ENCODE measurements at regions not wholly inside any gene's neighbourhood (a gene's known extent, or its start where the extent isn't known, plus 50 kb on each side); places are given as distances from the start of the nearest gene placed in this dataset.

- Mint-ChIP-seq H3K9me3 (ENCODE audit: unreplicated experiment) (no peaks in the 10 kb centered on the region), H3K4me1 (ENCODE audit: unreplicated experiment) (no peaks in the 10 kb centered on the region), H3K36me3 (ENCODE audit: low read depth, unreplicated experiment) (peaks cover 3% of the 10 kb centered on the region), H3K4me3 (ENCODE audit: unreplicated experiment) (no peak overlapping the region), H3K27ac (ENCODE audit: unreplicated experiment) (no peak overlapping the region), H3K27me3 (ENCODE audit: unreplicated experiment) (peaks cover 8% of the 10 kb centered on the region)
- no peak for DNase-seq (ENCODE audit: low spot score)
- TF ChIP-seq CTCF (IDR thresholded peaks at IDR 0.05; ENCODE audit: unreplicated experiment): no peak
Observed at GRCh38 chr19:28208745-28209144, 1004.2 kb downstream of the UQCRFS1 start.

DNA sequence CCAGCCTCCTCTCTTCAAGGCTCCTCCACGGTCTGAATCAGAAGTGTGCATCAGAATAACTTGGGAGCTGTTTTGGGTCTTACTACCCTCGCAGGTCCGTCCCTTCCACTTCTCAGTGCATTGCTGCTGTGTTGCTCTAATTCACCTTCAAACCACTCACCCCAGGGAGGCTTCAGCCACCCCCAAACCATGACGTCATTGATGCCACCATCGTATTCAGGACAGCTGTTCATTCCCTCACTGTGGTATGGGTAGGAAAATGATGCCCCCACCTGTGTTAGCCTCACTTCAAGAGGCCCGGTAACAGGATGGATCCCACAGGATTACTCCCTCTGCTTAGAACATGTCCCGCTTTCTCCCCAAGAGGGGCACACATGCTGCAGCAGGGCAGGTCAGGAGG, 1005.7 kb downstream of the UQCRFS1 start:
- H3K9me3 Mint-ChIP-seq (ENCODE audit: unreplicated experiment): no peaks in the 10 kb centered on the region
- H3K4me1 Mint-ChIP-seq (ENCODE audit: unreplicated experiment): no peaks in the 10 kb centered on the region
- peaks cover 8% of the 10 kb centered on the region for H3K27me3 Mint-ChIP-seq (ENCODE audit: unreplicated experiment)
- peaks cover 3% of the 10 kb centered on the region for H3K36me3 Mint-ChIP-seq (ENCODE audit: low read depth, unreplicated experiment)
- no peak for DNase-seq (ENCODE audit: low spot score)
- TF ChIP-seq CTCF (IDR thresholded peaks at IDR 0.05; ENCODE audit: unreplicated experiment): no peak
- no peak overlapping the region for H3K4me3 Mint-ChIP-seq (ENCODE audit: unreplicated experiment)
- H3K27ac Mint-ChIP-seq (ENCODE audit: unreplicated experiment): no peak overlapping the region

DNA sequence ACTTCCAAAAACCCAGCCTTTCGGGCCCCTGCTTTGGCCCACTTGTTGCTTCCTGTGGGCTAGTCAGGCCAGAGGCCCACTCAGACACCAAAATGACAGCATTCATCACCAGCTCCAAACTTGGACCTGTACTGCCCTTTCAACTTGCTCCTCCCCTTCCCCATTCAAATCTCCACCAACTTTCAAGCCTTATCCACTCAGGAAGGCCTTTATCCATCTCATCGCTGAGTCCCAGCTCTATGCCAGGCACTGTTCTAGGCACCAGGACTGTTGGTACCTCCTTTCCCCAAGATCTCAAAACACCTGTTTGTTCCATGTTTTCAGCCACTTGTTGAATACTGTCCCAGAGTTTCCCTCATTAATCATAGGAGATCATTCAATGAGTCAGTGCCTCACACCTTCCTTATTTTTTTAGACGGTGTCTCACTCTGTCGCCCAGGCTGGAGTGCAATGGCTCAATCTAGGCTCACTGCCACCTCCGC, 1011.4 kb downstream of the UQCRFS1 start:
- no peaks in the 10 kb centered on the region for H3K36me3 Mint-ChIP-seq (ENCODE audit: low read depth, unreplicated experiment)
- H3K27ac Mint-ChIP-seq (ENCODE audit: unreplicated experiment): no peak overlapping the region
- no peaks in the 10 kb centered on the region for H3K9me3 Mint-ChIP-seq (ENCODE audit: unreplicated experiment)
- no peaks in the 10 kb centered on the region for H3K4me1 Mint-ChIP-seq (ENCODE audit: unreplicated experiment)
- peaks cover 3% of the 10 kb centered on the region for H3K27me3 Mint-ChIP-seq (ENCODE audit: unreplicated experiment)
- no peak overlapping the region for H3K4me3 Mint-ChIP-seq (ENCODE audit: unreplicated experiment)
- no peak for DNase-seq (ENCODE audit: low spot score)
- TF ChIP-seq CTCF (IDR thresholded peaks at IDR 0.05; ENCODE audit: unreplicated experiment): no peak

GRCh38 chr19:28199323-28199722, 1013.6 kb downstream of the UQCRFS1 start:
- DNase-seq (ENCODE audit: low spot score): no peak
- TF ChIP-seq CTCF (IDR thresholded peaks at IDR 0.05; ENCODE audit: unreplicated experiment): no peak
- no peaks in the 10 kb centered on the region for H3K4me1 Mint-ChIP-seq (ENCODE audit: unreplicated experiment)
- H3K27me3 Mint-ChIP-seq (ENCODE audit: unreplicated experiment): no peaks in the 10 kb centered on the region
- no peaks in the 10 kb centered on the region for H3K36me3 Mint-ChIP-seq (ENCODE audit: low read depth, unreplicated experiment)
- H3K4me3 Mint-ChIP-seq (ENCODE audit: unreplicated experiment): no peak overlapping the region
- H3K9me3 Mint-ChIP-seq (ENCODE audit: unreplicated experiment): no peaks in the 10 kb centered on the region
- no peak overlapping the region for H3K27ac Mint-ChIP-seq (ENCODE audit: unreplicated experiment)

DNA sequence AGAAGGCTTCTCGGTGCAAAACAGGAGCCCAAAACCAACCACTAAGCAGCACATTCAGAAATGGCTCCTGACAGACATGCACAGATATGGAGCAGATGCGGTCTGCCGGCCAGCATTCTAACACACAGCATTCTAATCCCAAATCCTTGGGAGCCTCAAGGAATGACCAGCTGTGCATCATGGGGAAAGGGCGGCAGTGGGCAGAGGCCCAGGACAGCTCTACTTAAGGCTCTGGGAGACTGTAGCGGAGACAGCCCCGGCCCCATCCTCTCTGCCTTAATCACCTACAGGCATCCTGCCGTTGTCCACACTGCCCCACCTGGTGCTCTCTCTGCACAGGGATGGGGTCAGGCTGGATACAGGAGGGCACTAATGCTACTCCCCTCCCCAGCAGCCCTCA, 1016.0 kb downstream of the UQCRFS1 start:
- Mint-ChIP-seq H3K4me3 (ENCODE audit: unreplicated experiment) (no peak overlapping the region), H3K36me3 (ENCODE audit: low read depth, unreplicated experiment) (no peaks in the 10 kb centered on the region), H3K27ac (ENCODE audit: unreplicated experiment) (no peak overlapping the region), H3K27me3 (ENCODE audit: unreplicated experiment) (no peaks in the 10 kb centered on the region), H3K9me3 (ENCODE audit: unreplicated experiment) (no peaks in the 10 kb centered on the region), H3K4me1 (ENCODE audit: unreplicated experiment) (no peaks in the 10 kb centered on the region)
- no peak for DNase-seq (ENCODE audit: low spot score)
- TF ChIP-seq CTCF (IDR thresholded peaks at IDR 0.05; ENCODE audit: unreplicated experiment): no peak
